AG04450 (cell line): ENCODE measurements at regions not wholly inside any gene's neighbourhood (a gene's known extent, or its start where the extent isn't known, plus 50 kb on each side); places are given as distances from the start of the nearest gene placed in this dataset. TPM values are rescaled to one million over a fixed set of nuclear protein-coding genes. Genes with fewer than 3 reads are reported as not detected.
"Not testable (repeated sequence)": the region's sequence is repeated elsewhere in the genome, so short reads cannot be mapped to it uniquely, and the experiment has no call there.

Experiments
- CTCF ChIA-PET: fragments of 300-600, 350-600 bp; formaldehyde crosslinking; extraction: SDS; loops from one replicate; lab custom pipeline; 2022; ENCODE audit warnings: antibody characterized with exemption, inconsistent platforms; lab: Charles Lee
- POLR2A ChIA-PET: fragments of 350-600 bp; formaldehyde crosslinking; extraction: SDS; loops from one replicate; lab custom pipeline; 2021; ENCODE audit warnings: antibody characterized with exemption, inconsistent platforms; lab: Yijun Ruan, JAX
- DNase-seq: peaks from one replicate; pipeline ENCODE4 v3.0.0-alpha.2; 2011; ENCODE audit warnings: low read depth, low spot score
- H3K27ac ChIP-seq: one replicate; pipeline ENCODE4 v1.5.1; 2012; ENCODE audit warnings: low read depth, low read length, control low read depth
- H3K27me3 ChIP-seq: one replicate; pipeline ENCODE4 v1.6.0; 2012; ENCODE audit warnings: low read length; ENCODE audit not compliant: control insufficient read depth, insufficient read depth
- H3K4me3 ChIP-seq: 2 replicates; pipeline ENCODE4 v1.5.1; 2011; ENCODE audit warnings: mild to moderate bottlenecking, low read depth, low read length, control low read depth
- H3K9me3 ChIP-seq: 2 replicates; pipeline ENCODE4 v1.5.1; 2012; ENCODE audit warnings: low read length; ENCODE audit not compliant: control insufficient read depth, insufficient read depth
- small RNA-seq: library from RNA; depleted of rRNA; stranded (forward); fragments of <200 nt; gene quantifications from one replicate; pipeline ENCODE3, GENCODE V24; 2012; ENCODE audit warnings: low read depth; ENCODE audit not compliant: insufficient read length

GRCh38 chr13:46451145-46451544 is 64.1 kb upstream of the RUBCNL start:
- H3K27me3 ChIP-seq, CTCF ChIA-PET, H3K27ac ChIP-seq, POLR2A ChIA-PET, H3K4me3 ChIP-seq, DNase-seq, H3K9me3 ChIP-seq: not testable (repeated sequence)

DNA sequence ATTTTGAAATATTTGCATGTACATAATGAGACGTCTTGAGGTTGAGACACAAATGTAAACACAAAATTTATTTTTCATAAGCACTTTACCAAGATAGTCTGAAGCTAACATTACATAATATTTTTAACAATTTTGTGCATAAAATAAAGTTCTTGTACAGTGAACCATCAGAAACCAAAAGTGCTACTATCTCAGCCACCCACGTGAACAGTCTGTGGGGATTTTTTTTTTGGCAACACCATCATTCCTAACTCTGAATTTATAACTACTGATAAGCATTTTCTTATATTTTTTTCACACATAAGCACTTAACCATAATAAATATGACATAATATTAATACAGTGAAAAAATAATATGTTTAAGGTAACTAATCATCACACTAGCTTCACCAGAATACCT is 62.9 kb upstream of the RUBCNL start:
- H3K4me3 ChIP-seq, CTCF ChIA-PET, H3K27me3 ChIP-seq, H3K27ac ChIP-seq, DNase-seq, H3K9me3 ChIP-seq, POLR2A ChIA-PET: not testable (repeated sequence)

- H3K9me3 ChIP-seq, CTCF ChIA-PET, H3K4me3 ChIP-seq, H3K27me3 ChIP-seq, POLR2A ChIA-PET, H3K27ac ChIP-seq, DNase-seq: not testable (repeated sequence)
These were observed 61.1 kb upstream of the RUBCNL start for GRCh38 chr13:46448148-46448547.

GRCh38 chr13:46437808-46438404 is 50.9 kb upstream of the RUBCNL start:
- H3K9me3 ChIP-seq, H3K27ac ChIP-seq, H3K27me3 ChIP-seq, POLR2A ChIA-PET, H3K4me3 ChIP-seq, CTCF ChIA-PET, DNase-seq: not testable (repeated sequence)

Small RNA genes lying in the stretch of these regions (small RNA-seq; reads per million reads assigned to genes)
- not detected for gene COX17P1
